Left lung (tissue), 4 donors: ENCODE measurements at regions not wholly inside any gene's neighbourhood (a gene's known extent, or its start where the extent isn't known, plus 50 kb on each side); places are given as distances from the start of the nearest gene placed in this dataset.

Experiments
- ATAC-seq: fragments of 200-7000 bp; cut with Tn5 transposase; one replicate; pipeline ENCODE4 v1.9.1; 2020; ENCODE audit warnings: moderate library complexity
- DNase-seq, 4 donors: peaks; one replicate each; pipeline ENCODE4 v3.0.0-alpha.2; 2013 to 2020
- H3K27ac ChIP-seq, 2 donors: fragments of 200-600 bp; sonication (generic) in 1 of 2; one replicate each; pipeline versions ENCODE4 v1.5.0 to v1.8.0; 2020 to 2021
- H3K27me3 ChIP-seq, 2 donors: fragments of 200-600 bp; sonication (generic) in 1 of 2; one replicate each; pipeline versions ENCODE4 v1.5.0 to v1.8.0; 2020 to 2021
- H3K36me3 ChIP-seq, 2 donors: fragments of 200-600 bp; sonication (generic) in 1 of 2; one replicate each; pipeline versions ENCODE4 v1.5.0 to v1.8.0; 2020 to 2021
- H3K4me1 ChIP-seq, 2 donors: fragments of 200-600 bp; one replicate each; pipeline ENCODE4 v1.8.0; 2021
- H3K4me3 ChIP-seq, 2 donors: fragments of 200-600 bp; sonication (generic) in 1 of 2; one replicate each; pipeline versions ENCODE4 v1.5.0 to v1.8.0; 2020 to 2021; ENCODE audit warnings: mild to moderate bottlenecking in 1 of 2
- H3K9me3 ChIP-seq, 2 donors: fragments of 200-600 bp; sonication (generic) in 1 of 2; one replicate each; pipeline versions ENCODE4 v1.5.0 to v1.8.0; 2020 to 2021
- intact Hi-C, 2 donors: fragments of 100-400 bp; cut with DNase I; formaldehyde crosslinking; loops; one replicate each; pipeline versions ENCODE4 v1.11.2 to v1.14.2; 2022
- TF ChIP-seq, protein P1 (sequence below), 2 donors: fragments of 200-600 bp; sonication (generic) in 1 of 2; IDR thresholded peaks; one replicate each; pipeline versions ENCODE4 v1.5.0 to v1.8.0; 2021; ENCODE audit warnings: antibody characterized with exemption in 2 of 2
- donor health status: DM: no; HTN: yes; CAD: no.
- donor health status: DM: no; HTN: no; CAD: no.

GRCh38 chr18:44214396-44214795, 466.3 kb upstream of the SETBP1 start:
- no peak overlapping the region for H3K27ac ChIP-seq

DNA sequence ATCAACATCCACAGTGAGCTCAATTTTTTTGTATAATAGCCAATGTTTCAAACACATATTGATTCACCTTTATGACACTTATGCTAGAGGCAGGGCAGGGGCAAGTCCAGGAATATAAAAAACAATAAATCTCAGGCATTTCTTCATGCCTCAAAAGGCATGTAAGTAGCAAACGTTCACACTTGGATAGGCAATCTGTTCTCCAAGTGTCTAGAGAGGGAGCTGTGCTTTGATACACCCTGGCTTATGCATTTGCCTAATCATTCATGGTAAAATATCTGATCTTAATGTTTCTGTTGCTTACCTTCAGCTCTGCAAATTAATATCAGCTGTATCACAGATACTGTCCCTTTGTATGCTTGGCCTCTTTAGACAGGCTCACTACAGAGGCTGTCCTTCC, 464.5 kb upstream of the SETBP1 start:
- Histone ChIP-seq H3K27me3 (no peaks in the 10 kb centered on the region), H3K4me1 (no peaks in the 10 kb centered on the region), H3K9me3 (no peaks in the 10 kb centered on the region), H3K4me3 (no peak overlapping the region), H3K27ac (no peak overlapping the region), H3K36me3 (no peaks in the 10 kb centered on the region)
- intact Hi-C loops: no loop called here
- DNase-seq (no peak), ATAC-seq (no peak)
- TF ChIP-seq, protein P1, sequence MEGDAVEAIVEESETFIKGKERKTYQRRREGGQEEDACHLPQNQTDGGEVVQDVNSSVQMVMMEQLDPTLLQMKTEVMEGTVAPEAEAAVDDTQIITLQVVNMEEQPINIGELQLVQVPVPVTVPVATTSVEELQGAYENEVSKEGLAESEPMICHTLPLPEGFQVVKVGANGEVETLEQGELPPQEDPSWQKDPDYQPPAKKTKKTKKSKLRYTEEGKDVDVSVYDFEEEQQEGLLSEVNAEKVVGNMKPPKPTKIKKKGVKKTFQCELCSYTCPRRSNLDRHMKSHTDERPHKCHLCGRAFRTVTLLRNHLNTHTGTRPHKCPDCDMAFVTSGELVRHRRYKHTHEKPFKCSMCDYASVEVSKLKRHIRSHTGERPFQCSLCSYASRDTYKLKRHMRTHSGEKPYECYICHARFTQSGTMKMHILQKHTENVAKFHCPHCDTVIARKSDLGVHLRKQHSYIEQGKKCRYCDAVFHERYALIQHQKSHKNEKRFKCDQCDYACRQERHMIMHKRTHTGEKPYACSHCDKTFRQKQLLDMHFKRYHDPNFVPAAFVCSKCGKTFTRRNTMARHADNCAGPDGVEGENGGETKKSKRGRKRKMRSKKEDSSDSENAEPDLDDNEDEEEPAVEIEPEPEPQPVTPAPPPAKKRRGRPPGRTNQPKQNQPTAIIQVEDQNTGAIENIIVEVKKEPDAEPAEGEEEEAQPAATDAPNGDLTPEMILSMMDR (IDR thresholded peaks at IDR 0.05): no peak

More at GRCh38 chr18:44214396-44214795, 466.3 kb upstream of the SETBP1 start:
- H3K36me3 ChIP-seq: no peaks in the 10 kb centered on the region
- TF ChIP-seq, protein P1 (IDR thresholded peaks at IDR 0.05): no peak
- no peak overlapping the region for H3K4me3 ChIP-seq
- ATAC-seq (no peak), DNase-seq (no peak)
- H3K27me3 ChIP-seq: no peaks in the 10 kb centered on the region
- H3K9me3 ChIP-seq: no peaks in the 10 kb centered on the region
- H3K4me1 ChIP-seq: no peaks in the 10 kb centered on the region
- intact Hi-C loops: no loop called here

GRCh38 chr18:44227501-44227900, 453.2 kb upstream of the SETBP1 start:
- H3K9me3 ChIP-seq: no peaks in the 10 kb centered on the region
- H3K27ac ChIP-seq: no peak overlapping the region
- intact Hi-C loops: no loop called here
- H3K27me3 ChIP-seq: no peaks in the 10 kb centered on the region
- no peaks in the 10 kb centered on the region for H3K36me3 ChIP-seq
- no peak overlapping the region for H3K4me3 ChIP-seq
- no peak for ATAC-seq
- TF ChIP-seq, protein P1 (IDR thresholded peaks at IDR 0.05): no peak
- H3K4me1 ChIP-seq: peaks cover 0 to 6% of the 10 kb centered on the region in 2 donors
- DNase-seq: no peak

DNA sequence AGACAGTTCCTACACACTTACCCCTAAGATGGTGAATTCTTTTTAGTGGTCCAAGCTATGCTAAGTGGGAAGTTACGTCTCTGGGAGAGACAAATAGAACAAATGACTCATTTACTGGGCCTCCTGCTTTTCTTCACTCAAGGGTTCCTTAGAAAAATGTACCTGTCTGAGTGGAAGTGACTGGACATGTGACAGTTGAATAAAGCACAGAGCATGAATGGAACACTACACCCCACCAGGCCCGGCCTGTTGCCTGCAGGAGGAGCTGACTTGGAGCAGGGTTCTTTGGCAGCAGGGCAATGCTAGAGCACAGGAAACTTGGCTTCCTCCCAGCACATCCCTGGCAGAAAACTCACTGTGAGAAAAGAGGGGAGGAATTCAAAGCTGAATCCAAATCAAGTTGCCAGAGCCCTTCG, 451.0 kb upstream of the SETBP1 start:
- peak; percentile 29 to 67 (median 56) for DNase-seq
- H3K4me1 ChIP-seq: peaks cover 0 to 6% of the 10 kb centered on the region in 2 donors
- intact Hi-C loops: no loop called here
- TF ChIP-seq, protein P1 (IDR thresholded peaks at IDR 0.05): no peak
- ATAC-seq: peak; percentile 72
- no peaks in the 10 kb centered on the region for H3K27me3 ChIP-seq
- no peaks in the 10 kb centered on the region for H3K9me3 ChIP-seq
- no peaks in the 10 kb centered on the region for H3K36me3 ChIP-seq
- H3K4me3 ChIP-seq: no peak overlapping the region
- no peak overlapping the region for H3K27ac ChIP-seq

DNA sequence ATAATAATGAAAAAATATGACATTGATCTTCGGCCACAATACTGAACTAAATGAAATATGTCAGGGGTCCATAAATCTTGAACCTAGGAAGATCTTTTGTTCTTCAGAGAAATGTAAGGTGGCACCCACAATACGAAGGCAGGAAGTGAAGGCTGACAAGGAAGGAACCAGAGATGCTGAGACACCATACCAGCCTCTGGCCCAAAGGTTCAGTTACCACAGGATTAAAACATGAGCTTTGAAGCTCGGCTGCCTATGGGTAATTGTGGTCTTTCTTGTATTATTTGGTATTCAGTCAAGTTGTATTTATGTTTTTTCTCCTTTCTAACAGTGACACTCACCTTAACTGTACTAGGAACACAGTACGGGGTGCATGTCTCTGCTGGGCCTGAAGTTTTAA, 448.8 kb upstream of the SETBP1 start:
- Histone ChIP-seq H3K27me3 (no peaks in the 10 kb centered on the region), H3K27ac (no peak overlapping the region)

More for the DNA sequence above, 448.8 kb upstream of the SETBP1 start:
- DNase-seq: no peak
- no peak overlapping the region for H3K4me3 ChIP-seq
- H3K9me3 ChIP-seq: no peaks in the 10 kb centered on the region
- intact Hi-C loops: no loop called here
- no peak for ATAC-seq
- TF ChIP-seq, protein P1 (IDR thresholded peaks at IDR 0.05): no peak
- H3K4me1 ChIP-seq: peaks cover 0 to 6% of the 10 kb centered on the region in 2 donors
- H3K36me3 ChIP-seq: no peaks in the 10 kb centered on the region
